ENCODE measurements at regions not wholly inside any gene's neighbourhood (a gene's known extent, or its start where the extent isn't known, plus 50 kb on each side); places are given as distances from the start of the nearest gene placed in this dataset.

DNA sequence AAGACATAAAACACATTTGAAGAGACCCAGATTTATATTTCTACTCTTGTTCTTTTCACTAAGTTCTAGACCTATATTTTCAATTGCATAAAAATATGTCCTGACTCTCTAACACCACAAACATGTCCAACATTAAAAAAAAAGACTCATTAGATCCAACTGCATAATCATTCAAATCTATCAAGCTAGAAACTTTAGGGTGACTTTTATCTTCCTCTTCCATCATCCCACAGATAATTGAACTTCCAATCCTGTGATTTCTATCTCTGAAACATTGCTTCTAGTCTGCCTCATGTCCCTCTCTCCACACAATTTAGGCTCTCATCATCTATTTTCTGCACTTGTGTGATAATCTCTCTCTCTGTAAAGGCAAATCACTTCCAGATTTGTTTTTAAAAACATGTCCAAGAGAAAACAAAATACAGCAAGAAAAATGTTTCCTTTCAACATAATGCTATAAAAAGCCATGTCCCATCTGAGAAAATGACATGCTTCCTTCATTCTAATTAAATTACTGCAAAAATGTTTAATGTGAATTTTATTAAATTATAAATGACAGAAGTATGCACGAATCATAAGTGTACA, 615.9 kb downstream of the RNF144B start:
- Histone ChIP-seq H3F3A (ENCODE audit: insufficient read depth, low read length) (no peaks in the 10 kb centered on the region), H3K27ac (ENCODE audit: low read length) (no peak overlapping the region), H3K4me3 (ENCODE audit: low read length) (no peak overlapping the region), H2AFZ (ENCODE audit: low read length) (no peak overlapping the region), H3K9me3 (replicated peaks; ENCODE audit: insufficient read depth, low read length) (no peaks in the 10 kb centered on the region), H3K36me3 (replicated peaks; ENCODE audit: insufficient read depth, low read length) (no peaks in the 10 kb centered on the region), H3K27me3 (replicated peaks; ENCODE audit: insufficient read depth, low read length) (no peaks in the 10 kb centered on the region), H3K4me2 (ENCODE audit: low read depth, low read length) (no peak overlapping the region), H3K9ac (ENCODE audit: low read length) (no peak overlapping the region), H3K79me2 (ENCODE audit: low read length) (no peaks in the 10 kb centered on the region), H3K4me1 (ENCODE audit: low read length) (no peaks in the 10 kb centered on the region), H4K20me1 (ENCODE audit: insufficient read depth, low read length) (no peaks in the 10 kb centered on the region), H3K9me2 (replicated peaks; ENCODE audit: insufficient read depth, low read length) (no peaks in the 10 kb centered on the region)
- DNase-seq = no peak
- TF ChIP-seq, protein P1, sequence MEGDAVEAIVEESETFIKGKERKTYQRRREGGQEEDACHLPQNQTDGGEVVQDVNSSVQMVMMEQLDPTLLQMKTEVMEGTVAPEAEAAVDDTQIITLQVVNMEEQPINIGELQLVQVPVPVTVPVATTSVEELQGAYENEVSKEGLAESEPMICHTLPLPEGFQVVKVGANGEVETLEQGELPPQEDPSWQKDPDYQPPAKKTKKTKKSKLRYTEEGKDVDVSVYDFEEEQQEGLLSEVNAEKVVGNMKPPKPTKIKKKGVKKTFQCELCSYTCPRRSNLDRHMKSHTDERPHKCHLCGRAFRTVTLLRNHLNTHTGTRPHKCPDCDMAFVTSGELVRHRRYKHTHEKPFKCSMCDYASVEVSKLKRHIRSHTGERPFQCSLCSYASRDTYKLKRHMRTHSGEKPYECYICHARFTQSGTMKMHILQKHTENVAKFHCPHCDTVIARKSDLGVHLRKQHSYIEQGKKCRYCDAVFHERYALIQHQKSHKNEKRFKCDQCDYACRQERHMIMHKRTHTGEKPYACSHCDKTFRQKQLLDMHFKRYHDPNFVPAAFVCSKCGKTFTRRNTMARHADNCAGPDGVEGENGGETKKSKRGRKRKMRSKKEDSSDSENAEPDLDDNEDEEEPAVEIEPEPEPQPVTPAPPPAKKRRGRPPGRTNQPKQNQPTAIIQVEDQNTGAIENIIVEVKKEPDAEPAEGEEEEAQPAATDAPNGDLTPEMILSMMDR (IDR thresholded peaks at IDR 0.05; ENCODE audit: low read length) = no peak
- TF ChIP-seq EZH2phosphoT487 (IDR thresholded peaks at IDR 0.05; ENCODE audit: low read length) = no peak

DNA sequence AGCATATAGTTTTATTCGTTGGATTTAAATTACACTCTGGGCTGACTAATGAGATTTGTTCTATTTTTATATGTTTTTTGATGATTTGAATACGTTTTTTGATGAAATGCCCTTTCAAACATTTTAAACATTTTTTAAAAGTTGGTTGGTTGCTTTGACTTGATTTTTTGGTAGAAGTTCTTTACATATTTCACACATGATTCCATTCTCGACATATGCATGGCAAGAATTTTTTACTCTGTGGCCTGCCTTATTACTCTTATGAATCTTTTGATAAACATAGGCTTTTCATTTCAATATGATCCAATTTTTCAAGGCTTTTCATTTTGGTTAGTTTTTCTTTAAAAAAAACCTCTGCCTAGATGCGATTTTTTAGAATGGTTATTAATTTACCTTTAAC, 617.0 kb downstream of the RNF144B start:
- no peak for DNase-seq
- H2AFZ ChIP-seq (ENCODE audit: low read length) = no peak overlapping the region
- no peak overlapping the region for H3K4me3 ChIP-seq (ENCODE audit: low read length)
- H3K9me2 ChIP-seq (replicated peaks; ENCODE audit: insufficient read depth, low read length) = no peaks in the 10 kb centered on the region
- no peak overlapping the region for H3K4me2 ChIP-seq (ENCODE audit: low read depth, low read length)
- H3F3A ChIP-seq (ENCODE audit: insufficient read depth, low read length) = no peaks in the 10 kb centered on the region
- no peaks in the 10 kb centered on the region for H3K79me2 ChIP-seq (ENCODE audit: low read length)
- H4K20me1 ChIP-seq (ENCODE audit: insufficient read depth, low read length) = no peaks in the 10 kb centered on the region
- no peak overlapping the region for H3K27ac ChIP-seq (ENCODE audit: low read length)
- H3K36me3 ChIP-seq (replicated peaks; ENCODE audit: insufficient read depth, low read length) = no peaks in the 10 kb centered on the region
- no peak for TF ChIP-seq EZH2 (optimal IDR thresholded peaks at IDR 0.05; ENCODE audit: low read depth, low read length)
- TF ChIP-seq, protein P1 (IDR thresholded peaks at IDR 0.05; ENCODE audit: low read length) = no peak
- TF ChIP-seq EZH2phosphoT487 (IDR thresholded peaks at IDR 0.05; ENCODE audit: low read length) = no peak
- no peaks in the 10 kb centered on the region for H3K27me3 ChIP-seq (replicated peaks; ENCODE audit: insufficient read depth, low read length)
- no peaks in the 10 kb centered on the region for H3K9me3 ChIP-seq (replicated peaks; ENCODE audit: insufficient read depth, low read length)
- no peak overlapping the region for H3K9ac ChIP-seq (ENCODE audit: low read length)
- H3K4me1 ChIP-seq (ENCODE audit: low read length) = no peaks in the 10 kb centered on the region

DNA sequence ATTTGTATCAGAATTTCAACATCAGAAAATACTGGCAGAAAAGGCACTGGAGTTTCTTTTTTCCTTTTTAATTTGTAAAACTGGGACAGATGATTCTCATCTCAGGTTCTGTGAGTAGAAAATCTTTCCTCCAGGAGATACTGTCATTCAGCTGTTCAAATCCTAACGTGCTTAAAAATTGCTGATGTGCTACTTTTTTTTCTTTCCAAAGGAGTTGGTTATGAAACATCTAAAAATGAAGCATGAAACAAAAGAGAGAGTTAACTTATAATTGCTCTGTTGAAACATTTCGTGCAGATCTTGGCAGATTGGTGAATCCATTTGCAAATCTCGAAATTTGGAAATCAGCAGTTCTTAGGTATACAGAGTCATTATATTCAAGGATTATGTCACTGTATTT, 622.6 kb downstream of the RNF144B start:
- no peak overlapping the region for H2AFZ ChIP-seq (ENCODE audit: low read length)
- H3K9me3 ChIP-seq (replicated peaks; ENCODE audit: insufficient read depth, low read length) = no peaks in the 10 kb centered on the region
- no peak overlapping the region for H3K27ac ChIP-seq (ENCODE audit: low read length)
- no peaks in the 10 kb centered on the region for H3K27me3 ChIP-seq (replicated peaks; ENCODE audit: insufficient read depth, low read length)
- no peak overlapping the region for H3K4me3 ChIP-seq (ENCODE audit: low read length)
- H3K9ac ChIP-seq (ENCODE audit: low read length) = no peak overlapping the region
- no peak for DNase-seq
- no peaks in the 10 kb centered on the region for H3K9me2 ChIP-seq (replicated peaks; ENCODE audit: insufficient read depth, low read length)
- H3F3A ChIP-seq (ENCODE audit: insufficient read depth, low read length) = no peaks in the 10 kb centered on the region
- no peak for TF ChIP-seq EZH2 (optimal IDR thresholded peaks at IDR 0.05; ENCODE audit: low read depth, low read length)
- no peak for TF ChIP-seq EZH2phosphoT487 (IDR thresholded peaks at IDR 0.05; ENCODE audit: low read length)
- TF ChIP-seq, protein P1 (IDR thresholded peaks at IDR 0.05; ENCODE audit: low read length) = no peak
- no peaks in the 10 kb centered on the region for H3K79me2 ChIP-seq (ENCODE audit: low read length)
- H3K4me1 ChIP-seq (ENCODE audit: low read length) = no peaks in the 10 kb centered on the region
- H3K4me2 ChIP-seq (ENCODE audit: low read depth, low read length) = no peak overlapping the region
- H3K36me3 ChIP-seq (replicated peaks; ENCODE audit: insufficient read depth, low read length) = no peaks in the 10 kb centered on the region
- H4K20me1 ChIP-seq (ENCODE audit: insufficient read depth, low read length) = no peaks in the 10 kb centered on the region

Measured in MM.1S (cell line).